ENCODE measurements at regions not wholly inside any gene's neighbourhood (a gene's known extent, or its start where the extent isn't known, plus 50 kb on each side); places are given as distances from the start of the nearest gene placed in this dataset.

DNA sequence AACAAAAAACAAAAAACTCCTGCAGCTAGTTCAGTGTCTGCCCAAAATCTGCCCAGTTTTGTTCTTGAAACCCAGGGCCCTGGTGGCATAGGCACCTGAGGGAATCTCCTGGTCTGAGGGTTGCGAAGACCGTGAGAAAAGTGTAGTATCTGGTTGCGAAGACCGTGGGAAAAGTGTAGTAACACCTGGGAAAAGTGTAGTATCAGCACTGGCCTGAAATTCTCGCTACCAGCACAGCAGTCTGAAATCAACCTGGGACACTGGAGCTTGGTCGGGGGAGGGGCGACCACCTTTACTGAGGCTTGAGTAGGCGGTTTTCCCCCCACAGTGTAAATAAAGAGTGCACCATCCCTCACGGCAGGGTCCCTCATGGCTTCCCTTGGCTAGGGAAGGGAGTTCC, 82.5 kb upstream of the SP4 start:
- DNase-seq (ENCODE audit: insufficient read length) (no peak), FAIRE-seq (no peak)
- TF ChIP-seq POLR2AphosphoS5 (IDR thresholded peaks at IDR 0.05; ENCODE audit: low read depth, low read length): no peak
- TF ChIP-seq POLR2A (IDR thresholded peaks at IDR 0.05; ENCODE audit: low read depth, low read length): no peak
- TF ChIP-seq TAF1 (IDR thresholded peaks at IDR 0.05; ENCODE audit: borderline replicate concordance, low read depth, low read length): no peak

DNA sequence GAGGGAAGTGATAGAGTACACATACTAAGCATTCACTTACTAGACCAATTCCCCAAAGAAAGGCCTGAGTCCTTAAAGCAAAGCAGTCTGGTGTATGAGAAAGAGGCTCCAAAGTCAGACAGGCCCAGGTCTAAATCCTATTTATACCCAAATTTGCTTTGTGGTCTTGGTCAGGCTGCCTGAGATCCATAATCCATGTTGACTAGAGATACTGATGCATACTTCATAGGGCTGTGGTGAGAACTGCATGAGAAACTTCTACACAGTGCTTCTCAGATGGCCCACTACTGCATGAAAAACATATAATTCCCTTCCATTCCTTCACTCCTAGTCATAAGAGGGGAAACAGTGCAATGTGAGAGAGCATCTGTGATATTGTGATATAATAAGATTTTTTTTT, 81.6 kb upstream of the SP4 start:
- peak; percentile 53 for FAIRE-seq
- DNase-seq (ENCODE audit: insufficient read length): no peak
- TF ChIP-seq POLR2AphosphoS5 (IDR thresholded peaks at IDR 0.05; ENCODE audit: low read depth, low read length) (no peak), POLR2A (IDR thresholded peaks at IDR 0.05; ENCODE audit: low read depth, low read length) (no peak), TAF1 (IDR thresholded peaks at IDR 0.05; ENCODE audit: borderline replicate concordance, low read depth, low read length) (no peak)

DNA sequence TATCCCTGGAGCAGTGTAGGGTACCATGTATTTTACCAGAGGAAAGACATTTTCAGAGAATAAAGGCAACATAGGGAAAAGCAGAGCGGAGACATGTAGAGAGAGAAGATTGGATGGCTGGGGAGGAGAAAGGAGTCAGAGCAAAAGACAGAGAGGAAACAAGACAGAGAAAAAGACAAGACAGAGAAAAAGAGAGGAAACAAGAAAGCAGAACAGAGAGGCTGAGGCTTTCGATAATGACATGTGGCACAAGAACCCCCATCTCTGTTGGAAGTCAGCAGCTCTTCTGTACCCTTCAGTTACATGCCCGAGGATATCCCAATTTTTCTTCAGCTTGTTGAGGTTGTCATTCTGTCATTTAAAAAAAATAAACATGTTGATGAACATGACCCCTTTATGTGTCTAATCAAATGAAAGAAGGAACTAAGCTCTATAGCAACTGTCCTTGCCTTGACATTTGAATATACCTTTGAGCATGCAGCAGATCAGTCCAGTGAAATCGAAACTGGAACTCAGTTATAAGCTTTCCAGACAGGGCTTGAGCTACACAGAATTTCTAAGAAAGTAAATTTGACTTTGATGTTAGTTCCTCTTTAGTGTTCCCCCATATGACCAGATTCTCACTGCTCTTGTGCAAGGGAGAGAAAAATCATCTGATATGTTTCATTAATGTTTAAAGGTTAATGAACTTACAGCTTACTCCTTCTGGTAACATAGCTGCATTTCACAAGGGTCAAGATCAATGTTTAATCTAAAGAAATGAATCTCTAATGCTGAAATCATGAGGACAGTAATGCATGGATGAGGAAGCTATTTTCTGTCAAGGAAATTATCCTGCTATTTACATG, 75.1 kb upstream of the SP4 start:
- peak; percentile 96 for FAIRE-seq
- no peak for DNase-seq (ENCODE audit: insufficient read length)
- TF ChIP-seq POLR2A (IDR thresholded peaks at IDR 0.05; ENCODE audit: low read depth, low read length): no peak
- TF ChIP-seq TAF1 (IDR thresholded peaks at IDR 0.05; ENCODE audit: borderline replicate concordance, low read depth, low read length): no peak
- no peak for TF ChIP-seq POLR2AphosphoS5 (IDR thresholded peaks at IDR 0.05; ENCODE audit: low read depth, low read length)

DNA sequence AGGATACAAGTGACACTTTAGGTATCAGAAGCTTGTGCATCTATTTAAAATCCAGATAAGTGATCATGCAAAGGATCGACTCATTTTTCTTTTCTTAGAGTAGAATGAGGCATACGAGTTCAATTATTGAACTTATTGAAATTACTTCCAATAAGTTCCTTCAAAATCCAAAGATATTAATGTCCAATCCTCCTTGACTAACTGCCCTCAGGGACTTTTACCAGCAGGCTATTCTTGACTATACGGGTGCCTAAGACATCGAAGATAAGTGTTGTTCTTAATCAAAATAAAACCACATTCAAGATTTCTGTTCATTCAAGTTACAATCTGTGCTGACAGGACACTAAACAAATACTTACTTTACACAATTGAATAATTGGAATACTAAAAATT, 74.5 kb upstream of the SP4 start:
- FAIRE-seq: no peak
- TF ChIP-seq POLR2A (IDR thresholded peaks at IDR 0.05; ENCODE audit: low read depth, low read length) (no peak), POLR2AphosphoS5 (IDR thresholded peaks at IDR 0.05; ENCODE audit: low read depth, low read length) (no peak), TAF1 (IDR thresholded peaks at IDR 0.05; ENCODE audit: borderline replicate concordance, low read depth, low read length) (no peak)
- no peak for DNase-seq (ENCODE audit: insufficient read length)

DNA sequence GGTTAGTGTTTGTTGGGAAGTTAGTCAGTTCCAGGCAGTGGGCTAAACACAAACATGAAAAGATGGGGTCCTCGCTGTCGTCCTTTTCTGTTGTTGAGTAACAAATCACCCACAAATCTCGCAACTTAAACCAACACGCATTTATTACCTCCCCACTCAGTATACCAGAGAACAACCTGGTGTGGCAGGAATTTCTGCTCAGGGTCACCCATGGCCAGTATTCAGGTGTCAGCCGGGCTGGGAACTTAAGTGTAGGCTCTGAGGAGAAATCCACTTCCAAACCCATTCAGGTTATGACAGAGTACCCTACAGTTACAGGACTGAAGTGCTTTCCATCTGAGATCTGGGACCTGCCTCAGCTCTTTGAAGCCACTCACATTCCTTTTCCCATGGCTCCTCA, 73.6 kb upstream of the SP4 start:
- DNase-seq (ENCODE audit: insufficient read length): no peak
- FAIRE-seq: peak; percentile 46
- TF ChIP-seq POLR2A (IDR thresholded peaks at IDR 0.05; ENCODE audit: low read depth, low read length) (no peak), TAF1 (IDR thresholded peaks at IDR 0.05; ENCODE audit: borderline replicate concordance, low read depth, low read length) (no peak), POLR2AphosphoS5 (IDR thresholded peaks at IDR 0.05; ENCODE audit: low read depth, low read length) (no peak)

DNA sequence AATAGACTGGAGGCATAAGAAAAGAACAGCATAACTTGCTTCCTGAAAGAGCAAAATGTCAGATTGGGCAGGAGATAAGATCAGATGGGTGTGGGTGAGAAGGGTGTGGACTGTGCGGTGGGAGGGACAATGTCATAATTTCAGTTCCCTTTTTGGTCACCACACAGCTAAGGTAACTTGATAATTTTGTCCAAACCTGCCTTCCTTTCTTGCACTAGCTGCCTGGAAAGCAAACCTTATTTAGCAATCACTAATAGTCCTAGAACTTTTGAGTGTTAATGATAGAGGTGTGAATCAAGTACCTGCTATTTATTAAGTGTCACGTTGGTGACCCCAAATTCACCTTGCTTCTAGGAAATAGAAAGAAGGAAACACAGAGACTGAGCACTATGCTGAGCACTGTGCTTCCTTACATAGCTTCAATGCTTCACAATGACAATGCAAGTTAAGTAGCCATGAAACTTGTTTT, 72.4 kb upstream of the SP4 start:
- no peak; the same call in 1 of the 2 replicates for TF ChIP-seq POLR2AphosphoS5 (IDR thresholded peaks at IDR 0.05; ENCODE audit: low read depth, low read length)
- no peak for TF ChIP-seq POLR2A (IDR thresholded peaks at IDR 0.05; ENCODE audit: low read depth, low read length)
- TF ChIP-seq TAF1 (IDR thresholded peaks at IDR 0.05; ENCODE audit: borderline replicate concordance, low read depth, low read length): no peak
- FAIRE-seq: peak; percentile 97
- DNase-seq (ENCODE audit: insufficient read length): peak; percentile 23

DNA sequence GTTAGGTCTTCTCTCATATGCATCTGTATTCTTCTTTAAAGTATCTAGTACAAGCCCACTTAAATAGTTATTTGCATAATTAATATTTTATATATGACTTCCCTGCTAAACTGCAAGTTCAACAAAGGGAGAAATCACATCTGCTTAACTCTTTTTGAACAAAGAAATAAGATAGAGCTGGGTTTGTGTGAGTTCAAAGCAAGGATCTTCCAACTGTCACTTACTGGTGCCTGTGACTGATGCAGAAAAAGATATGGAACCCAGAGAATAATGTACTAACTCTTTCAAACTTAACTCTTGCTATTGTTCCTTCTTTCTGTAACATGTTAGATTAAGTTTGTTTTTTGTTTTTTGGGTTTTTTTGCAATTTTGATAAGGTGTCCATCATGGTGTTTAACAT, 71.3 kb upstream of the SP4 start:
- DNase-seq (ENCODE audit: insufficient read length): no peak
- TF ChIP-seq POLR2A (IDR thresholded peaks at IDR 0.05; ENCODE audit: low read depth, low read length): no peak
- no peak for TF ChIP-seq TAF1 (IDR thresholded peaks at IDR 0.05; ENCODE audit: borderline replicate concordance, low read depth, low read length)
- no peak for TF ChIP-seq POLR2AphosphoS5 (IDR thresholded peaks at IDR 0.05; ENCODE audit: low read depth, low read length)
- FAIRE-seq: no peak

DNA sequence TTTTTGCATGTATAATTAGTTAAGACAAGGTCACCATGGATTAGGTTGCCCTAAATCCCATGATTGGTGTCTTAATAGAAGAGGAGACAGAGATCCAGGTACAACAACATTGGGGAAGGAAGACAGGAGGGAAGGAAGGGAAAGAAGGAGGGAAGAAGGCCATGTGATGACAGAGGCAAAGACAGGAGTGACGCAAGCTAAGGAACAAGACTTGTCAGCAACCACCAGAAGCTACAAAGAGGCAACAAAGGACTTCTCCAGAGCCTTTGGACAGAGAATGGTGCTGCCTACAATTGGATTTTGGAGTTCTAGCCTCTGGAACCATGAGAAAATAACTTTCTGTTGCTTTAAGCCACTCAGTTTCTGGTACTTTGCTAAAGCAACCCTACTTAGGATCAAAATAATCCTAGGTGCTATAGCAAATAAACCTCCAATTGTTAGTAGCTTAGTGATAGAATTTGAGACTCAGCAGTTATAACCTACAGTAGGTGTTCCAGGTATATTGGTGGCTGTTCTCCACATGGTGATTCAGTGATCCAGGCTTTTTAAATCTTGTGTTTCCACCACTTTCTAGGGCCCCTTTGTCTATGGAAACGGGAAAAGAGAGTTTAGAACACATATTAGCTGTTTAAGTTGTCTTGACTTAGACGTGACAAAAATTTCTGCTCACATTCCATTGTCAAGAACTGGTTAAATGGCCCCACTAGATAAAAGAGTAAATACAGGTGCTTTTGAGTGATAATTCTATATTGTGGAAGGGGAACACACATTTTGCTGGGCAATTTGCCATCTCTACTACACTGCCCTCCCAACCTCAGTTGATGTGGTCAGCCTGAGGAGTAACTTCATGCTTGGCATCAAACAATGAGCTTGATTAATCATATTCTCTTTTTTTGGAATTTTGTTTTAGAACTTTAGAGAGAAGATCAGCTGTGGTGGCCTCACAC, 70.5 kb upstream of the SP4 start:
- FAIRE-seq: no peak
- no peak for DNase-seq (ENCODE audit: insufficient read length)
- TF ChIP-seq POLR2A (IDR thresholded peaks at IDR 0.05; ENCODE audit: low read depth, low read length) (no peak), POLR2AphosphoS5 (IDR thresholded peaks at IDR 0.05; ENCODE audit: low read depth, low read length) (no peak), TAF1 (IDR thresholded peaks at IDR 0.05; ENCODE audit: borderline replicate concordance, low read depth, low read length) (no peak)

DNA sequence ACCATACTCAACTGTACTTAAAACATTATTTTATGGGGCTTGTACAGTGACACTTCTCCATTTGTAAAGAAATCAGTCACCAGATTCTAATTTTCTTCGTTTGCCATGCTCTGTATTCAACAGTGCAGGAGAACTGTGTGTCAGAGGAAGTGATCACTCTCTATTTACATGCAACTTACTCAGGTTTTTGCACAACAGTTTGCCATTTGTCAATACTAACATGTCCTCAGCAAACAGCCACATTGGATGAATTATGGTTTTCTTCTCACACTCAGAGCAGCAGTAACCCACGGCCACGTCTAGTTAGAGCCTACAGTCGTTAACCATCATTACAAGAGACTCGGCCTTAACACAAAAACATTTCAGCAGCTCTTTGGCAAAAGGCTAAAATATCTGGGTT, 69.2 kb upstream of the SP4 start:
- no peak for TF ChIP-seq POLR2AphosphoS5 (IDR thresholded peaks at IDR 0.05; ENCODE audit: low read depth, low read length)
- TF ChIP-seq TAF1 (IDR thresholded peaks at IDR 0.05; ENCODE audit: borderline replicate concordance, low read depth, low read length): no peak
- no peak for TF ChIP-seq POLR2A (IDR thresholded peaks at IDR 0.05; ENCODE audit: low read depth, low read length)
- FAIRE-seq: no peak
- no peak for DNase-seq (ENCODE audit: insufficient read length)

DNA sequence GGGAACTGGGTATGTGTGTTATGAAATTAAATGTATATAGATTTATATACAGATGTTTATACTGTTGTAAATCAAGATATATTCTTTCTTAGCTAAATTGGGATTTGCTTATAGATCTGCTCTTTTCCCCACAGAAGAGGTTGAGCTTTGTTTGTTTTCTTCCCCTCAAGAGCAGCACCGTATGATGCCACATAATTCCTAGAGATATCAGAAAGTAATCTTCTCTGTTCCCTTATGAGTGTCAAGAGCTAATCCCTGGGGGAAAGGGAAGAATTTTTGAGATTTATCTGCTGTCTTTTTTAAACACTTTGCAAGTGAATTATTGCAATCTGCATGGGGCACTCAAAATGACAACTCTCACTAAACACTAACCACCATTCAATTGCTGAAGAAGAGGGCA, 68.7 kb upstream of the SP4 start:
- no peak for TF ChIP-seq POLR2A (IDR thresholded peaks at IDR 0.05; ENCODE audit: low read depth, low read length)
- TF ChIP-seq POLR2AphosphoS5 (IDR thresholded peaks at IDR 0.05; ENCODE audit: low read depth, low read length): no peak
- TF ChIP-seq TAF1 (IDR thresholded peaks at IDR 0.05; ENCODE audit: borderline replicate concordance, low read depth, low read length): no peak
- DNase-seq (ENCODE audit: insufficient read length) (no peak), FAIRE-seq (no peak)

DNA sequence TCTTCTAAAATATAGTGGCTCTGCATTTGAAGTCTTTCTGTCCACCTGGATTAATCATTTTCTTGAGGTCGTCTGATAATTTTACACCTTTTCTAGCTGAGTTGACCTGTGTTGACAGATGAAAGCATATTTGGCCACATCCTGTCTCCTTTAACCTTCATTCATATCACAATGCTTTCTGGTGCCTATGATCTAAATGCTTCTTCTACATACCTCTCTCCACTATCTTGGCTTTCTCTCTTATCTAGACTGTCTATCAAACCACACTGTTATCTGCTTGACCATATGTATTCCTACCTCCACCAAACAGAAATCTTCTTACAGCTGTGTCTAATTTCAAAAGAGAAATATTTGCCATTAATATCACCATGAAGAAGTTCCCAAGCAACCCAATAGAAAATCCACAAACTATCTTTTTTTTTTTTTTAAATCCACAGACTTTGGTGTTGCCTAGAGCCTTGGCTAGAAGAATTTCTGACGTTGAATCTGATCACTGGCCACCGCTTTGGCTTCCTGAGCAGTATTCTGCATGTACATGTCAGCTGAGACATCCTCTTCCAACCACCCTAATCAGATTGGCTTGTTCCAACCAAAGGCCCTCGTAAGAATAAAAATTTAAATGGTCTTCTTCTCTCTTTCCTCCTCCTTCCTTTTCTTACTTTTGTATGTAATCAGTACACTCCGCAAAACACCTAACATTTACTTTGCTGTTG, 66.3 kb upstream of the SP4 start:
- no peak for DNase-seq (ENCODE audit: insufficient read length)
- peak; percentile 17 for FAIRE-seq
- no peak for TF ChIP-seq POLR2A (IDR thresholded peaks at IDR 0.05; ENCODE audit: low read depth, low read length)
- no peak for TF ChIP-seq TAF1 (IDR thresholded peaks at IDR 0.05; ENCODE audit: borderline replicate concordance, low read depth, low read length)
- TF ChIP-seq POLR2AphosphoS5 (IDR thresholded peaks at IDR 0.05; ENCODE audit: low read depth, low read length): no peak
